ENCODE measurements at regions not wholly inside any gene's neighbourhood (a gene's known extent, or its start where the extent isn't known, plus 50 kb on each side); places are given as distances from the start of the nearest gene placed in this dataset.
"Not testable (repeated sequence)": the region's sequence is repeated elsewhere in the genome, so short reads cannot be mapped to it uniquely, and the experiment has no call there.

GRCh38 chr10:65416094-65416493, 1509.7 kb upstream of the LRRTM3 start:
- TF ChIP-seq, protein P1, sequence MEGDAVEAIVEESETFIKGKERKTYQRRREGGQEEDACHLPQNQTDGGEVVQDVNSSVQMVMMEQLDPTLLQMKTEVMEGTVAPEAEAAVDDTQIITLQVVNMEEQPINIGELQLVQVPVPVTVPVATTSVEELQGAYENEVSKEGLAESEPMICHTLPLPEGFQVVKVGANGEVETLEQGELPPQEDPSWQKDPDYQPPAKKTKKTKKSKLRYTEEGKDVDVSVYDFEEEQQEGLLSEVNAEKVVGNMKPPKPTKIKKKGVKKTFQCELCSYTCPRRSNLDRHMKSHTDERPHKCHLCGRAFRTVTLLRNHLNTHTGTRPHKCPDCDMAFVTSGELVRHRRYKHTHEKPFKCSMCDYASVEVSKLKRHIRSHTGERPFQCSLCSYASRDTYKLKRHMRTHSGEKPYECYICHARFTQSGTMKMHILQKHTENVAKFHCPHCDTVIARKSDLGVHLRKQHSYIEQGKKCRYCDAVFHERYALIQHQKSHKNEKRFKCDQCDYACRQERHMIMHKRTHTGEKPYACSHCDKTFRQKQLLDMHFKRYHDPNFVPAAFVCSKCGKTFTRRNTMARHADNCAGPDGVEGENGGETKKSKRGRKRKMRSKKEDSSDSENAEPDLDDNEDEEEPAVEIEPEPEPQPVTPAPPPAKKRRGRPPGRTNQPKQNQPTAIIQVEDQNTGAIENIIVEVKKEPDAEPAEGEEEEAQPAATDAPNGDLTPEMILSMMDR (IDR thresholded peaks at IDR 0.05; ENCODE audit: insufficient read depth, missing control alignments), result no peak
- no peak for FAIRE-seq
- DNase-seq (ENCODE audit: insufficient read length, low spot score), result no peak

DNA sequence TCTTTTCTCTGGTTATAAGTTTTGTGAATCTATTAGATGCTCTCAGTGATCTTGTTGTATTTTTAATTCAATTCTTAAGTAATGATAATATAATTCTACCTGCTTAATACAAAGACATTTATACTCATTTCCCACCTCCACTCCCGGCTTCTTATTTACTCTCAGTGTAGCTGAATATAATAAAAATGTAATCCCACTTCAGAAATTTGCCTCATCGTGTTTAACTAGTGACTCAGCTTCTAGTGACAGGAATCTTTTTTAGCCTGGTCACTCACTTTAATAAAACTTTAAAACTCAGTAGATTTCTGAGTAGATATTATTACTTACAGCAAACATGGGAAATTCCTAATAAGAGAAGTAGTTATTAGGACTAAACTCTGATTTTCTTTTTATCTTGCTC, 1506.2 kb upstream of the LRRTM3 start:
- no peak for FAIRE-seq
- DNase-seq (ENCODE audit: insufficient read length, low spot score), result no peak
- TF ChIP-seq, protein P1 (IDR thresholded peaks at IDR 0.05; ENCODE audit: insufficient read depth, missing control alignments), result no peak

- TF ChIP-seq, protein P1 (IDR thresholded peaks at IDR 0.05; ENCODE audit: insufficient read depth, missing control alignments), result no peak
- FAIRE-seq (no peak), DNase-seq (ENCODE audit: insufficient read length, low spot score) (no peak)
Measured at GRCh38 chr10:65423043-65423442, 1502.8 kb upstream of the LRRTM3 start.

- DNase-seq (ENCODE audit: insufficient read length, low spot score); FAIRE-seq: not testable (repeated sequence)
Measured at GRCh38 chr10:65429381-65429780, 1496.5 kb upstream of the LRRTM3 start.

GRCh38 chr10:65430979-65431378, 1494.9 kb upstream of the LRRTM3 start:
- FAIRE-seq (peak; percentile 16), DNase-seq (ENCODE audit: insufficient read length, low spot score) (no peak)
- TF ChIP-seq, protein P1 (IDR thresholded peaks at IDR 0.05; ENCODE audit: insufficient read depth, missing control alignments), result no peak

DNA sequence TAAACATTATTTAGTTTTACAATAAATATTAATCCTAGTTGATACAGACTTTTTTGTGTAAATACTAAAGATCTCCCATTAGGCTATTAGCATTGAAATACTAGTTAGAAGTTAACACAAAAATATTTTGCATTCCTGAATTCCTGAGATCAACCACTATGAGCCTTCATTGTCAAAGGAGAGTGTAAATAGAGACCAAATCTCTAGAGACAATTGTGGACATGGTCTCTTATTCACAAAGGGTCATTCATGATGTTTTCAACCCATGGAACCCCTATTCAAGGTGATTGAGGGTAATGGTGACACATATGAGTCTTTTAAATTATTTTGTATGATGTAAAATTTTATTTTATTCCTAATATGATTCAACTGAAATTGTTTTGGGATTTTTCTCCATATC, 1454.8 kb upstream of the LRRTM3 start:
- TF ChIP-seq, protein P1 (IDR thresholded peaks at IDR 0.05; ENCODE audit: insufficient read depth, missing control alignments), result no peak
- FAIRE-seq (no peak), DNase-seq (ENCODE audit: insufficient read length, low spot score) (no peak)

- TF ChIP-seq, protein P1 (IDR thresholded peaks at IDR 0.05; ENCODE audit: insufficient read depth, missing control alignments), result no peak
- DNase-seq (ENCODE audit: insufficient read length, low spot score), result no peak
- no peak for FAIRE-seq
Measured at GRCh38 chr10:65482848-65483247, 1443.0 kb upstream of the LRRTM3 start.

DNA sequence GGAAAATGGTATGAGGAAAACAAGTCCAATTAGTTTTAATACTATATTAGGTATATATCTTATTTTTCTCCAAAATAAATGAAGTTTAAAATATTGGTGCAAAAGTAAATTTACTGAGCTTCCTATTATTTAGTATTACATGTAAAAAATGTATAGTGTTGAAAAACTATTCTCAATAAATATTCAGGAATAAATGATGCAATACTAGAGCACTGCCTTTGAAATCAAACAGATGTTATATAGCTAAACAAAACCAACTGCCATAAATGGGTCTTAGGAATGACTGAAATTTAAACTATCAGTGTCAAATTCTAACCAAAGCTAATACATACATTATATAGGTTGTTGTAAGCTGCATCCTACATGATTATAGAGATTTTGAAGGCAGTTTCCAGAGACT, 1434.0 kb upstream of the LRRTM3 start:
- DNase-seq (ENCODE audit: insufficient read length, low spot score), result no peak
- TF ChIP-seq, protein P1 (IDR thresholded peaks at IDR 0.05; ENCODE audit: insufficient read depth, missing control alignments), result no peak
- FAIRE-seq, result no peak

Measured in D721Med (cell line).